DOHH2 (cell line): ENCODE measurements at regions not wholly inside any gene's neighbourhood (a gene's known extent, or its start where the extent isn't known, plus 50 kb on each side); places are given as distances from the start of the nearest gene placed in this dataset.

Source experiments
- H3F3A ChIP-seq: fragments of 200-600 bp; sonication (generic), shearing (Covaris generic); 2 replicates; pipeline ENCODE4 v1.6.0; 2016; ENCODE audit warnings: antibody characterized with exemption, mild to moderate bottlenecking; ENCODE audit not compliant: control insufficient read depth, insufficient read depth
- H3K27ac ChIP-seq: fragments of 200-600 bp; sonication (generic); 2 replicates; pipeline ENCODE4 v1.5.1; 2014; ENCODE audit warnings: low read depth, mild to moderate bottlenecking, low read length, moderate library complexity
- H3K27me3 ChIP-seq: fragments of 200-600 bp; sonication (generic); 2 replicates; pipeline ENCODE4 v1.6.1; 2014; ENCODE audit warnings: mild to moderate bottlenecking, low read length, mixed read lengths; ENCODE audit not compliant: control insufficient read depth
- H3K36me3 ChIP-seq: fragments of 200-600 bp; sonication (generic); 2 replicates; pipeline ENCODE4 v1.6.1; 2014; ENCODE audit warnings: mild to moderate bottlenecking, low read length, moderate library complexity, mixed read lengths; ENCODE audit not compliant: control insufficient read depth
- H3K4me1 ChIP-seq: fragments of 200-600 bp; sonication (generic); 2 replicates; pipeline ENCODE4 v1.6.1; 2014; ENCODE audit warnings: mild to moderate bottlenecking, low read length, mixed read lengths; ENCODE audit not compliant: control insufficient read depth
- H3K4me2 ChIP-seq: fragments of 200-600 bp; sonication (generic); 2 replicates; pipeline ENCODE4 v1.6.0; 2014; ENCODE audit warnings: mild to moderate bottlenecking, low read length, moderate library complexity
- H3K4me3 ChIP-seq: fragments of 200-600 bp; sonication (generic); 2 replicates; pipeline ENCODE4 v1.5.1; 2014; ENCODE audit warnings: mild to moderate bottlenecking, low read length, mixed read lengths
- H3K79me2 ChIP-seq: fragments of 200-600 bp; sonication (generic); 2 replicates; pipeline ENCODE4 v1.6.1; 2014; ENCODE audit warnings: mild to moderate bottlenecking, low read length, mixed read lengths; ENCODE audit not compliant: control insufficient read depth
- H3K9me2 ChIP-seq: fragments of 200-600 bp; sonication (generic); replicated peaks from 2 replicates; pipeline ENCODE4 v1.6.1; 2014; ENCODE audit warnings: mild to moderate bottlenecking, low read length, mixed read lengths; ENCODE audit not compliant: control insufficient read depth
- H3K9me3 ChIP-seq: fragments of 200-600 bp; sonication (generic); 2 replicates; pipeline ENCODE4 v1.6.1; 2014; ENCODE audit warnings: antibody characterized with exemption, low read length, mixed read lengths; ENCODE audit not compliant: control insufficient read depth, insufficient read depth
- H4K20me1 ChIP-seq: fragments of 200-600 bp; sonication (generic); 2 replicates; pipeline ENCODE4 v1.6.0; 2014; ENCODE audit warnings: low read depth, mild to moderate bottlenecking, antibody characterized with exemption, low read length, moderate library complexity; ENCODE audit not compliant: control insufficient read depth, insufficient read depth
- CTCF ChIP-seq: fragments of 200-600 bp; sonication (generic); IDR thresholded peaks from one replicate; pipeline ENCODE4 v1.5.1; 2014; ENCODE audit warnings: antibody characterized with exemption, mild to moderate bottlenecking, low read depth, low read length; ENCODE audit not compliant: poor library complexity, severe bottlenecking
- EZH2phosphoT487 ChIP-seq: fragments of 200-600 bp; sonication (generic); IDR thresholded peaks from 2 replicates; pipeline ENCODE4 v1.6.1; 2017; ENCODE audit warnings: borderline replicate concordance, mild to moderate bottlenecking, antibody characterized with exemption, low read length, moderate library complexity, mixed read lengths

- TF ChIP-seq EZH2phosphoT487 (no peak), CTCF (no peak)
- Histone ChIP-seq H3K4me2 (no peak overlapping the region), H3K4me1 (no peaks in the 10 kb centered on the region), H3F3A (no peaks in the 10 kb centered on the region), H3K4me3 (no peak overlapping the region), H3K9me2 (no peaks in the 10 kb centered on the region), H3K27ac (no peak overlapping the region), H3K36me3 (no peaks in the 10 kb centered on the region), H3K27me3 (no peaks in the 10 kb centered on the region), H4K20me1 (no peaks in the 10 kb centered on the region), H3K79me2 (no peaks in the 10 kb centered on the region), H3K9me3 (no peaks in the 10 kb centered on the region)
These were observed 105.4 kb upstream of the GRXCR1 start for GRCh38 chr4:42787079-42787463.

GRCh38 chr4:42786350-42787078 lies 106.0 kb upstream of the GRXCR1 start:
- Histone ChIP-seq H3K4me3 (no peak overlapping the region), H3K4me1 (no peaks in the 10 kb centered on the region), H3F3A (no peaks in the 10 kb centered on the region), H4K20me1 (no peaks in the 10 kb centered on the region), H3K9me3 (no peaks in the 10 kb centered on the region), H3K27me3 (no peaks in the 10 kb centered on the region), H3K36me3 (no peaks in the 10 kb centered on the region), H3K9me2 (no peaks in the 10 kb centered on the region), H3K79me2 (no peaks in the 10 kb centered on the region), H3K27ac (no peak overlapping the region), H3K4me2 (no peak overlapping the region)
- TF ChIP-seq EZH2phosphoT487 (no peak), CTCF (no peak)

GRCh38 chr4:42785817-42786216 lies 106.7 kb upstream of the GRXCR1 start:
- Histone ChIP-seq H3K79me2 (no peaks in the 10 kb centered on the region), H3F3A (no peaks in the 10 kb centered on the region), H3K9me2 (no peaks in the 10 kb centered on the region), H3K9me3 (no peaks in the 10 kb centered on the region), H3K4me2 (no peak overlapping the region), H3K4me3 (no peak overlapping the region), H3K27me3 (no peaks in the 10 kb centered on the region), H3K36me3 (no peaks in the 10 kb centered on the region), H3K27ac (no peak overlapping the region), H4K20me1 (no peaks in the 10 kb centered on the region), H3K4me1 (no peaks in the 10 kb centered on the region)
- TF ChIP-seq EZH2phosphoT487: no peak
- TF ChIP-seq CTCF: no peak
